Stimulated activated CD8-positive, alpha-beta memory T cell treated with anti-CD3 and anti-CD28 coated beads, Interleukin-7, amount 100 ng/mL, for 24 hours (primary cell): ENCODE measurements at regions not wholly inside any gene's neighbourhood (a gene's known extent, or its start where the extent isn't known, plus 50 kb on each side); places are given as distances from the start of the nearest gene placed in this dataset.

Experiments used
- DNase-seq: peaks from one replicate; pipeline ENCODE4 v3.0.0-alpha.2; 2020; ENCODE audit warnings: low read depth

DNA sequence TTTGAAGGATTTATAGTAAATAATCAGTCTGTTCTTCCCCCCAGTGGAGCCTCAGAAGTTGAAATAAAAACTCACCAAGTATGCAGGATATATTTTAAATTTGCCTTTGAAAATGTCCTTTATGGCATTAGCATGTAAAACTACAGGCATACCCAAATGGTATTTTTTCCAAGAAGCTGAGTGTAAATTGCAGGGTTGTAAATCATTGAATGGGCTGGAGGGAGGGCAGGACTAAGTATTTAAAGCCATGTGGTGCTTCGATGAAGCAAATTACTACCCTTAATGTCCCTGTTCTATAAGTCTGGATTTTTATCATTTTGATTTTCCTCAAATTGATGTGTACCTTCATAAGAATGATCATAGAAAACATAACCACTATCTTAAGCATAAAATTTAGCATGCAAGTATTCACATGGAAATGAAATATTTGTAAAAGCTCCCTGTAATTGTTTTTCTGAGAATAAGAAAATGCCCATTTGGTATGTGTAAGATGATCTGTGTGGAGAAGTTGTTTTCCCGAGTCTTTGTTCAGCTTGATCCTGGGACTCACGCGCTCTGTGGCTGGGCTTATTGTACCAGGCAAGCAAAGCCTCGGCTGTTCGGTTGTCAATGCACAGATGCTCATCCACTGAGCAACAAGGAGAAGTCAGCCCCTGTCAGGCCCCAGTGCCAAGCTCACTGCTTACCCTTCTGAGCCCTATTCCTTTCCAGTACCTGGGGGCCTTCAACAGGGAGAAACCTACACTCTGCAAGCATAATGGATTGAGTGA lies 66.7 kb downstream of the CD164 start:
- DNase-seq, result no peak

DNA sequence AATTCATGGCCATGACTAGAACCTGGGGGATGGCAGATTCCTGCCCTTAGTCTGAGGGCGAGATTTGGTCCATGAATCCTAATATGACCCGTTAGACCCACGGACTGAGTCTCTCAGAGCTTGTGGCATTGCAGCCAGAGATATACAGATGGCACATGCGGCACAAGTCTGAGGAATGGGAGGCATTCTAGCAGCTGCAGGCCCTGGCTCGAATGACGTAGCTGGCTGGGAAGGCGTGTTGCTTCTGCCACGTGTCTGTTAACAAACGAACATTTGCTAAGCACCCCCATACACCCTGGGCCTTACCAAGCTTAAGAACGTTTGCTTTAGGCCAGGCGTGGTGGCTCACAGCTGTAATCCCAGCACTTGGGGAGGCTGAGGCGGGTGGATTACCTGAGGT lies 68.0 kb downstream of the CD164 start:
- no peak for DNase-seq

DNA sequence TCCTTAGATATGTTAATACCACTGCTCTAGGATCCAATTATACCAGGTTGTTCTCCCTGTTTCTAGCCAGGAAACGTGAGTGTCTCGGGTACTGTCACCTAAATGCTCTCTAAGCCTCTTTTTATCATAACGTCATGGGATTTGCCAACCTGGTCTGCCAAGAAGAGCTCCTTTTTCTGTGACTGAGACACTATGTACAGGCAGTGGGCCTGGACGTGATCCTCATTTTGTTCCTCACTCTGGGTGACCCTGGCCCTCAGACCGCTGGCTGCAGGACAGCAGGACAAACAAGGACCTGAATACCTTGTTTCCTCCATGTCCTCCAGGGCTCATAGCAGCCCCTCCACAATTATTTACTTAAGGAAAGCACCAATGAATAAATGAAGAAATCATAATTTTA lies 69.1 kb downstream of the CD164 start:
- DNase-seq, result no peak

- DNase-seq, result no peak
These were observed 70.8 kb downstream of the CD164 start for GRCh38 chr6:109311471-109311870.

- no peak for DNase-seq
These were observed 72.3 kb downstream of the CD164 start for GRCh38 chr6:109309917-109310316.

DNA sequence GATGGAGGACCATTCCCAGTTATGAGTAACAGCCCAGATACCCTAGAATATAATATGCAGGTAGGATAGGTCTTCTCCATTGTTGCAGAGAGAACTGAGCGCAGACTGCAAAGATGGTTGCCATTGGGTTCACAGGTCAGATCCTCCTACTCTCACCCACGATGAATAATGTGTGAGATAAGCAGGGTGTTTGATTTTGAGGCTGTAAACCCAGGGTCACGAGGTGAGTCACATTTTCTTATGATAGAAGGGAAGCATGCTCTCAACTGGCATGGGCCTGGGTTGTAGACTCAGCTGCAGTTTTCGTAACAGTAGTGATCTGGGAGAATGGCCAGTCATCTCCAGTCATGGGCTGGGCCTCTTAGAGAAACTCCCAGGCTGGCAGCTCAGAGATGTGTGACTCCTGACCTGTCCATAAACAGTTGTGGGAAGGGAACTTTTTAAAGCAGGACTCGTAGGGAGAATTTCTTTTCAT lies 74.2 kb downstream of the CD164 start:
- DNase-seq, result peak; percentile 6

GRCh38 chr6:109306733-109307132 lies 75.5 kb downstream of the CD164 start:
- no peak for DNase-seq

DNA sequence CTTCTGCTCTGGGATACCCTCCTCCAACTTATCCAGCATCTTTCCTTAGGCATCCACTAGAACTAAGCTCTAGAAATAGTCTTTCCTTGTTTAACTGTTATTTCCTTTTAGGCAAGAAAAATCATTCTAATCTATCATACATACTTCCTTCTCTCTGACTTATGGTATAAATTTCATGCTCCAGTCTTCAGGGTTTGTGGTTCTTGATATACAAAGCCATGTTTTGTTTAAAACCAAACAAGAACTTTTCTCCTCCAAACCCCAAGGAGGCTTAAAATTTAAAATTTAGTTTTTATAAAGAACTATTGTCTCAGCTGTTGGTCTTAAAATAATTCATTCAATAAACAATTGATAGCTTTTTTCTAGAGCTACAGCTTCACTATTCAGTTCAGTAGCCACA lies 77.2 kb downstream of the CD164 start:
- no peak for DNase-seq

- no peak for DNase-seq
These were observed 77.8 kb downstream of the CD164 start for GRCh38 chr6:109304284-109305015.

GRCh38 chr6:109303640-109304283 lies 78.5 kb downstream of the CD164 start:
- no peak for DNase-seq

DNA sequence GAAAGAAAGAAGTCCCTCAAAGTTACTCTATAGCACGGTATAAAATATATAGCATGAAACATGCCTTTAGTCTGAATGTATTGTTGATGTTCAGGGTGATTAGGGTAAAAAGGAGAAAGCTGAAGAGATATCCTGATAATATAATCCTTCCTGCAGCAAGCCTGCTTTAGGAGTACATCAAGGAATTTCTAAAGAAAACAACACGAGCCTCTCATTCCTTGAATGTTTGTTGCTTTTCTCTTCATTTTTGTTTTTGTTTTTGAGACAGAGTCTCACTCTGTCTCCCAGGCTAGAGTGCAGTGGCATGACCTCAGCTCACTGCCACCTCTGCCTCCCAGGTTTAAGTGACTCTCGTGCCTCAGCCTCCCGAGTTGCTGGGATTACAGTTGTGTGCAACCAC lies 79.1 kb downstream of the CD164 start:
- DNase-seq, result no peak

DNA sequence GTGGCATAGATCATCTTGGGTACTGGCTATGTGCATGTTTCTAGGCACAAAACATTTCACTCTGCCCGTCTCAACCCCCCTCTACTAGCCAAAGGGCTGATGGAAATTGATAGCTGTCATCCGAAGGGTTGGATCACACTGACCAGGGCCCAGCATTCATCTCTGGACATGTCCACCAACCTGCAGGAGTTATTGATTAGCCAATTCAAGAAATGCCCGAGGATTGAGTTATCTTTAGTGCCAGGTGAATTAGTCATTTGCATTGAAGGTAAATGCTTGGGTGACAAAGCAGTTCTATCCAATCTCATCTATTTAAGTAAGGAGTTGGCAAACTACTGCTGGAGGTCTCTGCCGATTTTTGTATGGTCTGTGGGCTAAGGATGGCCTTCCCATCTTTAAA lies 80.1 kb downstream of the CD164 start:
- DNase-seq, result no peak

- no peak for DNase-seq
These were observed 80.8 kb downstream of the CD164 start for GRCh38 chr6:109301418-109301817.

GRCh38 chr6:109300874-109301273 lies 81.4 kb downstream of the CD164 start:
- DNase-seq, result no peak

- DNase-seq, result no peak
These were observed 82.3 kb downstream of the CD164 start for GRCh38 chr6:109299776-109300564.

- no peak for DNase-seq
These were observed 83.0 kb downstream of the CD164 start for GRCh38 chr6:109299265-109299607.

DNA sequence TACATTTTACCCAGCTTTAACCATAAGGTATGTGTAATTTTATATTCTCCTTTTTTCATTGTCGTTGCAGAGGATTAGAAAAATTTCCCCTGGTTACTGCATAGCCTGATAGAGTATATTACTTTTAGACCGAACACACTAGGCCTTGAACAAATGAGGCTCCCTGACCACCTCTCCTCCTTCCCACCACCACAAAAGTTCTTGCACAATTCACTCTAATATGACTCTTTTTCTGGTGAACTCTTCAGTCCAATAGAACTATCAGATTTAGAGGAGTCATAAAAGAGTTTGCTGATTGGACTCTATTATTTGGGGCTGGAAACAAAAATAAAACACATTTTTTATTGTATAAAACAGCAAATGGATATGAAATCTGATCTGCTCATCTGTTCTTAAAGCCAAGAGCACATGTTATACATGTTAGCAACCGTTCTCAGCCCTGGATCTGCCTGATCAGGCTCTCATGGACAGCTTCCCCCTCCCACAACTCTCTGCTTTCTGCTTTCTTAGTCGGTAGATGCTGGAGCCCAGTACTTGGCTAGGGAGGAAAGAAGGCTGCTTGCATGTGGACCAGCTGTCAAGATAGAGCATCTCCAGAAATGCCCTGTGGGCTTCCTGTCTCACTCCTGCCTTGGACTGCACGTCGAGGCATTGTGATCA lies 83.5 kb downstream of the CD164 start:
- no peak for DNase-seq

GRCh38 chr6:109297406-109298110 lies 84.7 kb downstream of the CD164 start:
- no peak for DNase-seq

DNA sequence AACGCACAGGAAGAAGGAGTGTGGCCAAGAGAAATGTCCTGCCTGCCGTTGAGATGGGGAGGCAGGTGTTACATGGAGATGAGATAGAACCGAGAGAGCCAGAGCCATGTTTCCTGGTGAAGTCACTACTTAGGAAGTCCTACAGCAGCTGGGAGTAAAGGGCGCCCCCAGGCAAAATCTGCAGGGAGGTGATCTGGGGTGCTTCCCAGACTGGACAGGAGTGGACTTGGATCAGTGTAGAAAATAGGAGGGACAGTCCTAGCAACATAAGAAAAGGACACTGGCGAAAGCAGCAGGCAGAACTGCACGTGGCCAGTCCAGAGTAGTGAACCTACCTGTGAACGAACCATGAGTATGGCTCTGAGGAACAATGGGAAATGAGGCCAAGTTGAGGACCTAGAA lies 85.3 kb downstream of the CD164 start:
- DNase-seq, result no peak

GRCh38 chr6:109296452-109296851 lies 85.8 kb downstream of the CD164 start:
- DNase-seq, result no peak

DNA sequence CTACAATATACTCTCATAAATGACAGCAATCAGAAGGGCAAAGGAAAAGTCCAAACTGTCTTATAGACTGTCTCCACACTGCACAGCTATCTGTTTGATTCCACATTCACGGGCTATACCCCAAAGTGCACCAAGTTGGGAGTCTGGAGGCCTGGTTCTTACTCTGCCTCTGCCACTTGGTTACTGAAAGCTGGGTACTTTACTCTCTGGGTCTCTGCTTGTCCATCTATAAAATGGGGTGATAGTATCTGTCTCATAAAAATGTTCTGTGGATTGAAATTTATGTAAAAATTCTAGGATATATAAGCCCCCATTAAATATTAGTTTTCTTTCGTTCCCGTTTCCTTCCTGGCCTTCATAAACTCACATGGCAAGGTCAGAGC lies 86.5 kb downstream of the CD164 start:
- no peak for DNase-seq
